ENCODE measurements at regions not wholly inside any gene's neighbourhood (a gene's known extent, or its start where the extent isn't known, plus 50 kb on each side); places are given as distances from the start of the nearest gene placed in this dataset.
"Not testable (repeated sequence)": the region's sequence is repeated elsewhere in the genome, so short reads cannot be mapped to it uniquely, and the experiment has no call there.

DNA sequence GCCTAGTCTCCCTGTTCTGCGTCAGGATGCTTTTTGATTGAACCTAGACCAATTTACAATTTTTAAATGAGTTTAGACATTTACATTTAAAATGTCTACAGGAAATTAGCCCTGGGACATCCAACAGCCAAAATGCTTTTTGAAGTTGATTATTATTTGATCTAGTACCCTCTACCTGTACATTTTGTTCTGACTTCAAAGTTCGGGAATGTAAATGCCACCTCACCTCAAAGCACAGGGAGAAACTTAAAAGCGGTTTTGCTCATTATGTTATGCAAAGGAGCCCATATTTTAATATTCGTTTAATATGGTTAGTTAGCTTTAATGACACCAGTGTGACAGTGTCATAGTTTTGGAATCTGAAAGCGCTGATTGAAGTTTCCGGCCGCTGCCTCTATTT is 80.1 kb upstream of the FAM204A start:
- no peaks in the 10 kb centered on the region for H3K9me3 ChIP-seq
- WGBS, 4 donors: 72 to 78% (median 76%) methylated on average over 7 of the region's 7 CpGs
- peaks cover 0 to 29% (median 3%) of the 10 kb centered on the region in 9 donors for H3K27me3 ChIP-seq
- H3K36me3 ChIP-seq: no peaks in the 10 kb centered on the region
- H3K4me1 ChIP-seq: no peaks in the 10 kb centered on the region
- H3K4me3 ChIP-seq: no peak overlapping the region
- intact Hi-C loops (cut with DNase I): loop anchor here in 7 of 10 donors (2.0 to 10.0 kb wide), 5 partner anchors 77 to 927 kb away; partner anchors contain the start of gene FAM204A (in 1 of the 7)
- TF ChIP-seq, protein P1, sequence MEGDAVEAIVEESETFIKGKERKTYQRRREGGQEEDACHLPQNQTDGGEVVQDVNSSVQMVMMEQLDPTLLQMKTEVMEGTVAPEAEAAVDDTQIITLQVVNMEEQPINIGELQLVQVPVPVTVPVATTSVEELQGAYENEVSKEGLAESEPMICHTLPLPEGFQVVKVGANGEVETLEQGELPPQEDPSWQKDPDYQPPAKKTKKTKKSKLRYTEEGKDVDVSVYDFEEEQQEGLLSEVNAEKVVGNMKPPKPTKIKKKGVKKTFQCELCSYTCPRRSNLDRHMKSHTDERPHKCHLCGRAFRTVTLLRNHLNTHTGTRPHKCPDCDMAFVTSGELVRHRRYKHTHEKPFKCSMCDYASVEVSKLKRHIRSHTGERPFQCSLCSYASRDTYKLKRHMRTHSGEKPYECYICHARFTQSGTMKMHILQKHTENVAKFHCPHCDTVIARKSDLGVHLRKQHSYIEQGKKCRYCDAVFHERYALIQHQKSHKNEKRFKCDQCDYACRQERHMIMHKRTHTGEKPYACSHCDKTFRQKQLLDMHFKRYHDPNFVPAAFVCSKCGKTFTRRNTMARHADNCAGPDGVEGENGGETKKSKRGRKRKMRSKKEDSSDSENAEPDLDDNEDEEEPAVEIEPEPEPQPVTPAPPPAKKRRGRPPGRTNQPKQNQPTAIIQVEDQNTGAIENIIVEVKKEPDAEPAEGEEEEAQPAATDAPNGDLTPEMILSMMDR (IDR thresholded peaks at IDR 0.05): no peak
- no peak for TF ChIP-seq POLR2A (IDR thresholded peaks at IDR 0.05)
- DNase-seq (no peak), ATAC-seq (no peak)
- H3K27ac ChIP-seq: no peak overlapping the region

DNA sequence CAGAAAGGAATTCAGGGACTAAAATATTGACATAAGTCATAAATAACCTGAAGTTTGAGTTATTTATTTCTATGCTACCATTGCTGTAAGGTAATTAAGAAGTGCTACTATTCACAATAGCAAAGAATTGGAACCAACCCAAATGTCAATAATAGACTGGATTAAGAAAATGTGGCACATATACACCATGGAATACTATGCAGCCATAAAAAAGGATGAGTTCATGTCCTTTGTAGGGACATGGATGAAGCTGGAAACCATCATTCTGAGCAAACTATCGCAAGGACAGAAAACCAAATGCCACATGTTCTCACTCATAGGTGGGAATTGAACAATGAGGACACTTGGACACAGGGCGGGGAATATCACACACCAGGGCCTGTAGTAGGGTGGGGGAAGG is 77.9 kb upstream of the FAM204A start:
- not testable (repeated sequence) for H3K27ac ChIP-seq, H3K4me3 ChIP-seq, H3K36me3 ChIP-seq, H3K9me3 ChIP-seq, DNase-seq, H3K4me1 ChIP-seq, ATAC-seq
- intact Hi-C loops (cut with DNase I): loop anchor here in 7 of 10 donors (5.0 to 10.0 kb wide), 4 partner anchors 75 to 925 kb away; partner anchors contain the start of gene FAM204A (in 1 of the 7)
- 89 to 97% (median 92%) methylated on average over 2 of the region's 2 CpGs for WGBS, 4 donors
- H3K27me3 ChIP-seq: peaks cover 0 to 29% (median 7%) of the 10 kb centered on the region in 9 donors

DNA sequence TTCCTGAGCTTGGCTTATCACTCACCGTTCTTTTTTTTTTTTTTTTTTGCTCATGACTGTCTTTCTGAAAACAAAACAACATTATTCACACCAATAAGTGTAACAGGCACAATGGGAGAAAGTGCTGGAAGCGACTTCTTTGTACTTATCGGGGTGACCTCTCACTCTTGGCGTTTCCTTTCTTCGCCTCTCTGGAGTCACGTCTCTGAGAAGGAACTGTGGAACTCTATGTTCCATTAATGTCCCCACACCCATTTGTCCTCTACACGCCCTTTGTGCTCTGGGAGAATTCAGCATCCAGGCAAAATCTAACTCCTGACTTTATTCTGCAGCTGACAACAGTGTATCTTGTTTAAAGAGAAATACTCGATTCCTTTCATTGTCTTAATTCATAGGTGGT is 70.8 kb upstream of the FAM204A start:
- H3K4me1 ChIP-seq: no peaks in the 10 kb centered on the region
- no peaks in the 10 kb centered on the region for H3K36me3 ChIP-seq
- ATAC-seq (peak in 1 of 4 donors; percentile 77), DNase-seq (no peak)
- H3K9me3 ChIP-seq: no peaks in the 10 kb centered on the region
- no peak overlapping the region for H3K27ac ChIP-seq
- H3K4me3 ChIP-seq: no peak overlapping the region
- TF ChIP-seq, protein P1 (IDR thresholded peaks at IDR 0.05): no peak
- no peak for TF ChIP-seq POLR2A (IDR thresholded peaks at IDR 0.05)
- H3K27me3 ChIP-seq: peaks cover 0 to 53% (median 12%) of the 10 kb centered on the region in 9 donors
- intact Hi-C loops (cut with DNase I): no loop called here
- 45 to 53% (median 50%) methylated on average over 8 of the region's 8 CpGs for WGBS, 4 donors

DNA sequence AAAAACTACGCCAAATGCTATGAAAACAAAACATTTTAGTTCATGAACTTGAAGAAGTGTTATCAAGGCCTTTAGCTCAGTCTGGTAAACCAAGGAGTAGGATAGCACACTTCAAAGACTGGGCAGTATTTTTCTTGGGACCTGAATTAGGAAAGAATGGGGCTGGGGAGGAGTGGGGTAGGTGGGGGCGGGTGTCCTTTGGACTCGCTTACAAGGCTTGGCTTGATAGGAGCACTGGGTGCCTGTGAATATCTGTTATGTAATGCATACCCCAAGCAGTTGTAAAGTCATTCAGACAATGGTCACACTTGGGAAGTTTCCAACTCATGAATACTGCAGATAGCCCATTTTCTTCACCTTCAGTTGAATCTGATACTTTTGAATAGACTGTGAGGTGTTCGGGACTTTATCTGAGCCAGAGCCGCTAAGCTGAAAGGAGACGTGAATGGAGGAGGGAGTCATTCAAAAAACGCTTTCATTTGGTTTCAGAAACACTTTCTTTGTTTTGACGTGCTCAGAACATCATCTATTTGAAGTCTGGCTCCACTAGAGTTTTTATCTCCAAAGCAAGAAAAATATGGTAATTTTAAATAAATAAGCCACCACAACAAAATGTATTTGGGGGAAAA is 70.1 kb upstream of the FAM204A start:
- Histone ChIP-seq H3K27ac (no peak overlapping the region), H3K27me3 (peaks cover 0 to 46% (median 11%) of the 10 kb centered on the region in 9 donors), H3K4me3 (no peak overlapping the region), H3K4me1 (no peaks in the 10 kb centered on the region), H3K36me3 (no peaks in the 10 kb centered on the region), H3K9me3 (no peaks in the 10 kb centered on the region)
- ATAC-seq: no peak
- TF ChIP-seq, protein P1 (IDR thresholded peaks at IDR 0.05): no peak
- TF ChIP-seq POLR2A (IDR thresholded peaks at IDR 0.05): no peak
- WGBS, 4 donors: 58 to 66% (median 64%) methylated on average over 8 of the region's 8 CpGs
- intact Hi-C loops (cut with DNase I): no loop called here
- DNase-seq: no peak

DNA sequence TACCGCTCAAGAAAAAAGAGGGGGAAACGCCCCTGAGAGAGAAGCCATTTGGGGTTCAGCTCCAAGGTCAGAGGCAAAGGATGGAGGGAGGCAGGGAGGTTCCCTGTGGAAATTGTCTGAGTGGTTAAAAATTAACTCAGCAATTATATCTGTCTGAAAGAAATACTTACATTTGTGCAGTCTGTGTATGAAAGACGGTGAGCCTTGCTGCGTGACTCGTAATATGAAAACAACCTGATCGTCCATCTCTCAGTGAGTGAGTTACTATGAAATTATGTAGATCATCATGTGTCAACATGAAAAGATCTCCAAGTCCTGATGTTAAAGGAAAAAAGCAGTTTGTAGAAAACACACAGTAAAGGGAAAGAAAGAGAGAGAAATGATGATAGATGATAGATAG is 67.2 kb upstream of the FAM204A start:
- WGBS, 4 donors: 70 to 74% (median 73%) methylated on average over 6 of the region's 6 CpGs
- Histone ChIP-seq H3K4me3 (no peak overlapping the region), H3K4me1 (no peaks in the 10 kb centered on the region), H3K9me3 (no peaks in the 10 kb centered on the region), H3K36me3 (no peaks in the 10 kb centered on the region), H3K27ac (no peak overlapping the region), H3K27me3 (peaks cover 0 to 53% (median 3%) of the 10 kb centered on the region in 9 donors)
- TF ChIP-seq, protein P1 (IDR thresholded peaks at IDR 0.05): no peak
- TF ChIP-seq POLR2A (IDR thresholded peaks at IDR 0.05): no peak
- intact Hi-C loops (cut with DNase I): no loop called here
- no peak for DNase-seq
- no peak for ATAC-seq

Data from heart left ventricle (tissue), 16 donors.